GM21576 (cell line): ENCODE measurements at regions not wholly inside any gene's neighbourhood (a gene's known extent, or its start where the extent isn't known, plus 50 kb on each side); places are given as distances from the start of the nearest gene placed in this dataset.
"Not testable (repeated sequence)": the region's sequence is repeated elsewhere in the genome, so short reads cannot be mapped to it uniquely, and the experiment has no call there.

ENCODE experiments used
- ATAC-seq: cut with Tn5 transposase; IDR thresholded peaks from one replicate; pipeline ENCODE4 v1.9.1; 2021; ENCODE audit warnings: mild to moderate bottlenecking, moderate library complexity; ENCODE audit not compliant: unreplicated experiment

DNA sequence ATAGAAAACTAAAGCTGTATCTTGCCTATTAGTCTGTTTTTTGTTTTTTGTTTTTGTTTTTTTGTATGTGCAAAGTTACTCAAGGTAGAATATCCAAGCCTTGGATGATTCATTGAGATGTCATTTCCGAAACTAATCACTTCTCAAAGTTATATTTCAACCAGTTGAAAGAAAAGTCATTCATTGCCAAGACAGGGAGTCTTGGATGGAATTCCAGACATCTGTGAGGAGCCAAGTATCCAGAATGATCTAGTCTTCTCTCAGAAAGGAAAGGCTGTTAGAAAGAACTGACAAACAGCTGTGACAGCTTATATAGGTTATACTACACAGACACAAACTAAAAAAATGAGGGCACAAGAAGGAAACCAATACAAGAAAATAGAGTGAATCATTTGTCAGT, 141.1 kb upstream of the NDST3 start:
- no peak for ATAC-seq

DNA sequence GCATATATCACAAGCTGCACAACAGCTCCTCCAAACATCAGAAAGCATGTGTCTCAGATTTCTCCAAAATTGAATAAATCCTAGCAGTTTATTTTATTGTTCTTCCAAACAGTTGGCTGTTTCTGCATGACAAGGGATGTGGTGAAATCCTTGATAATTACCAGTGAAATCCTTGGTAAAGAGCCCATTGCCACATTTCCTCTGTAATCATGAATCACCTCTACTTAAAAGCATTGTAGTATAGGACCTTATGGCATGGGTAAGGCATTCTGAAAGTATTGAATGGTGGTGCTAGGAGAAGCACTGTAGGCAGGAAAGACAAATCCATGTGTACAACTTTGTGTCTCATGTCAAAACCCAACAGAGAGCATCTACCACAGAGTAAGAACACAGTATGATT, 135.8 kb upstream of the NDST3 start:
- no peak for ATAC-seq

DNA sequence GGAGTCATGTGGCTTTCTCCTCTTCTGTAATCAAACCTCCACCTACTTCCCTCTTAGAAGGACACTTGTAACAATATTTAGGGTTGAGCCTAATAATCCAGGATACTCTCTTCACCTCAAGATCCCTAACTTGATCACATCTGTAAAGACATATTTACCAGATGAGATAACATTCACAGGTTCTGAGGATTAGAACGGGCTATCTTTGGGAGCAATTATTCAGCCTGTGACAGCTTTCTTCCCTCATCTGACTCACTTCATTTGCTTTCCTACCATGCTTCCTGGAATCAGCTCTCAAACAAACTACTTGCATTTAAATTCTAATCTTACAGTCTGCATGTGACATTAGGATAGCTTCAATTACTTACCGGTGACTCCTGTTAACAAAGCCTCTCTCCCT, 133.5 kb upstream of the NDST3 start:
- ATAC-seq: no peak

DNA sequence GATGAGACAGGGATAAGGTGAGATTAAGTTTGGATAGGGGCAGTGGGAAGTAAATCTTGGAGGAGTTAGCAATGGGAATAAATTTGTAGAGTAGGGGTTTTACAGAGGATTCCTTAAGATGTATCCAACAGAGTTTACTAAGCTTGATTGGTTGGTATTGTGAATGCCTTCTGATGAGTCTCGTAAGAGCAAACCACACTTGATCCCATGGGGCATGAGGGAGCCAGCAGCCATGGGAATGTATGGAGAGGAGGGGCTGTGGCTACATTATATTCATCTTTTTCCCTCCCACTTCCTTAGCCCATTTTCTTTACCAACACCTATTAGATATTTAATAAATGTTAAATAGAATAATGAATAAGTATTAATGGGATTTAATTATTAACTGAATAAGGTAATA, 126.6 kb upstream of the NDST3 start:
- no peak for ATAC-seq

DNA sequence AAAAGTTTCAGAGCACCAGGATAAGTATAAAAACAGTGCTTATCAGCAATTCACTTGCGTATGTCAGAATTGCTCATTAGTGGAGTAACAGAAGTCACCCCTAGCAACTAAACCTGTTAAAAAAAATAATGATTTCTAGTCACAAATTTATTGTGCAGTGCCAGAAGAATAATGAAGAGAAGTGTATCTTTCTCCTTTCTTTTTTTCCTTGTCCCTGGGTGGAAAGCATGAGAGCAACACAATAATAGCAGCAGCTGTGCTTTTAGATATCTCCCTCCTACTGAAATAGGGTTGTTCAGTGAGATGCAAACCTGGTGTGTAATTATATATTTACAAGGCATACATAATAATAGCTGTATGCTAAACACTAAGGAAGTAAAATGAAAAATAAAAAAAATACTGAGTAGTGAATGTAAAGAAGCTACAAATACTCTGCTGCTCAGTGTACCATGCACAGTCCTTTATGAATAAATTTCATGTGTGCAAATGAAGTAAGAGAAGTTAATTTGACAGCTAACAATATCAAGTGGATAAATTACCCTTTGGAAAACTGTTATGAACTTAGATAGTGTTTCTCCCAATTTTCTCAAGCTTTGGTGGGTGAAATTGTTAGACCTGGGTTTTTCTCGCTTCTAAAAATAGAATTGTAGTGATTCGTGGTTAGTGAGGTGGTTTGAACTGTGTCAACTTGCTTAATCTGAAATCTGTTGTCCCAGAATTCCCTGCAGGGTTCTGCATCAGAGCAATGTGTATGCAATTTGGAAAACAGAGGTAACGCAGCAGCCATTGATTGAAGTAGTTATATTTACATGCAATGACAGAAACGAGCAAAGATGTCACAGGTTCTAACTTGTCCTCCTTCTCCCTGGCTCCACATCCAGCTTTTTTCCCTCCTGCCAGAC, 125.7 kb upstream of the NDST3 start:
- no peak for ATAC-seq

- no peak for ATAC-seq
These were observed 117.6 kb upstream of the NDST3 start for GRCh38 chr4:117916728-117917127.

- ATAC-seq: not testable (repeated sequence)
These were observed 112.0 kb upstream of the NDST3 start for GRCh38 chr4:117922311-117922710.

- ATAC-seq: not testable (repeated sequence)
These were observed 106.5 kb upstream of the NDST3 start for GRCh38 chr4:117927823-117928222.

DNA sequence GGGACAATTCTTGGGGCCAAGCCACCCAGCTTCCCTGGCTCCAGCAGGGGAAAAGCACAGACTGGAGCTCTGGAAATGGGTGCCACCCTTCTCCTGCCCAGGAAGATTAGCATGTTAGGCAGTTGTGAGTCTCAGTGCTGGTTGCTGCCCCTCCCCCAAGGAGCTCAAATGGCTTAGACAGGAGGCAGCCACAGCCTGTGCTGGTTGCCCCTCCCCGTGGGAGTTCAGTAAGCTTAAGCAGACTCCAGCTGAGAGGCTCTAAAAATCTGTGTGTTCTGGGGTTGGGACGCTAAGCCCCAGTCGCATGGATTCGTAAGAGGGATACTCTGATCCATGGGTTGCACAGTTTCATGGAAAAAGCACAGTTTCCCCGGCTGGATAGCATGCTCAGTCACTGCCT, 92.7 kb upstream of the NDST3 start:
- no peak for ATAC-seq

GRCh38 chr4:117949621-117950020, 84.7 kb upstream of the NDST3 start:
- ATAC-seq: no peak

DNA sequence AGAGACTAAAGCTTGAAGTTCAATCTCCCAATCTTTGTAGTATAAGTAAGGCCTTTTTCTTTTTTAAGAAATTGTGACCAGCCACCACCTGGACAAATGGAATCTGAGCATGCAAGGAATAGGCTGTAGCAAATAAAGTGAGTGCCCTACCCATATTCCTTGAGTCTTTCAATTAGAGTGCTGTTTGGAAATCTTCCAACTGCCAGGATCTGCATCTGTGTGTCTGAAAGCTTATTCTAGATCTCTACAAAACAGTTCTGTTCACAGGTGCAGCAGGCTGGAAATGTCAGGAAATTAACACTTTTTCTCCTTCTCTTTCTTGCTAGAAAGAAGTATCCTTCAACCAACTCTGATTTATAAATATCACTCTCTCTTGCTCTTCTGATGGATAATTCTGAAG, 76.7 kb upstream of the NDST3 start:
- no peak for ATAC-seq

DNA sequence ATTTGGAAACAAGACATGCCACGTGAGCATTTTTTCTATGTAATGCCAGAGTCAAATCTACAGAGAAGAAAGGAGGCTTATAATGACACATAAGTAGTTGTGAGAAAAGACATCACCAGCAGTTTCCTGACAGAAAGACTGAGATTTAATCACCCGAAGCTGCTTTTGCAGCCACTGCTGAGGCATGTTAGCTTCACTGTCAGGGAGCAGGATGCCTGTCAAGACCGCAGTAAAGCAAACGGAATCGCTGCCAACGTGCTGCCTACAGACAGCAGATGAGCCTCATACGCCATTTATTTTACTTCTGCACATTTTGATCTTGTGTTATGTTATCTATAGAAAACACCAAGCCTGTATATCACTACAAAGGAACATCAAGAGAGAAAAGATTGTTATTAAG, 68.7 kb upstream of the NDST3 start:
- no peak for ATAC-seq

DNA sequence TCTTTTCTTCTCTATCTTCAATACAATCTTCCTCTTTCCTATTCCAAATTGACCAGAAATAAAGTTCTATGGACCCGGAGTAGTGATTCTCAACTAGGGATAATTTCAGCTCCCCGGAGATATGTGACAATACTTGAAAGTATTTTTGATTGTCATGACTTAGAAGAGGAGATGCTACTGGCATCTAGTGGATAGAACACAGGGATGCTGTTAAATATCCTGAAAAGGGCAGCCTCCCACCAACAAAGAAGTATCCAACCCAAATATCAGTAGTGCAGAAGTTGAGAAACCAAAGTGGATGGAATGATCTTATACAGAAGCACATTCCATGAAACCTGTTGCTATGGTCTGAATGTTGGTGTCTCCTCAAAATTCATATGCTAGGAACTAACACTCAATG, 65.7 kb upstream of the NDST3 start:
- ATAC-seq: no peak

- ATAC-seq: no peak
These were observed 62.9 kb upstream of the NDST3 start for GRCh38 chr4:117971403-117971802.

DNA sequence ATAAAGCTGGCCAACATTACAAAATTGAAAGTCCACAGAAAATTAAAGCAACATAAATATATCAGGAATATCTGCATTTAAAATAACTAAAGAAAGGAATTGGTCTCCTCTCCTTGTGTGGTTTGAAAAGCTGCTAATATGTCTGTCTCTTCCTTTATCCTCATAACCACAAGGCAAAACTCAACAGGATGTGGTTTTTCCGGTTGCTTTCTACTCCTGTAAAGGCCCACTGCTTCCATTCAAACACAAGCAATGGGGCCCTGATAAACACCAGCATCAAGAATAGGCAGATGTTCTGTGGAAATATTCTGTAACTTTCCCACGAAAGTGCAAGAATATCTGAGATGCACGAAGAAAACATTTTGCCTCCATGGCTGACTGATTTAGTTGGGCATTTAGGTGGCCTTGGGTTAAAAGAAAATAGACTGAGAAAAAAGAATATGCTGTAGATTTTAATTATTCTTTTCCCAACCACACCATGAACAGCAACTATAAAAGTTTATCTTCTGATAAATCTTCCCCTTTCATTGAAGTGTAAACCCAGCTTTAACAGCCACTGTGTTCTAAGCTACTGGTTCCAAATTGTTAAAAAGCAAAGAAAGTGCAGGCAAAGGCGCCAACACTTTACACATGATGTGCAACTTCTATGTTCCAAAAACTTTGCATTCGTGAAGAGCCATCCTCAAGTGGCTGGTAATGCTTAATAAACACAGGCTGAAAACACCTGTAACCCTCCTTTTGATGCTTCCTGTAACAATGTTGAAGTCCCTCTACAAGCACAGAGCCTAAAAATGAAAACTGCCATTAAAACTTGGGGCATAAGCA, 50.5 kb upstream of the NDST3 start:
- ATAC-seq: no peak

GRCh38 chr4:117984366-117984680, 50.0 kb upstream of the NDST3 start:
- no peak for ATAC-seq
